22Rv1 (cell line): ENCODE measurements at regions not wholly inside any gene's neighbourhood (a gene's known extent, or its start where the extent isn't known, plus 50 kb on each side); places are given as distances from the start of the nearest gene placed in this dataset.
A peak's percentile ranks its signal among the peaks of the same experiment; 100 is the strongest.

Experiments used
- H3K27ac ChIP-seq: fragments of 450-650 bp; 2 replicates; pipeline ENCODE4 v1.5.1; 2017
- CTCF ChIP-seq: fragments of 450-650 bp; IDR thresholded peaks from 2 replicates; pipeline ENCODE4 v1.5.1; 2017; ENCODE audit warnings: mild to moderate bottlenecking
- ZFX ChIP-seq: fragments of 450-650 bp; IDR thresholded peaks from 2 replicates; pipeline ENCODE4 v1.6.1; 2017; ENCODE audit warnings: antibody characterized with exemption, borderline replicate concordance

- no peak for TF ChIP-seq ZFX
These were observed 811.5 kb upstream of the CHAC2 start for GRCh38 chr2:52956118-52956517.

GRCh38 chr2:52955079-52955478 lies 812.5 kb upstream of the CHAC2 start:
- TF ChIP-seq ZFX (no peak), CTCF (no peak)

More at GRCh38 chr2:52956118-52956517, 811.5 kb upstream of the CHAC2 start:
- H3K27ac ChIP-seq, result no peak overlapping the region

GRCh38 chr2:52940101-52940500 lies 827.5 kb upstream of the CHAC2 start:
- H3K27ac ChIP-seq, result no peak overlapping the region
- no peak for TF ChIP-seq CTCF
- no peak for TF ChIP-seq ZFX

More at GRCh38 chr2:52955079-52955478, 812.5 kb upstream of the CHAC2 start:
- no peak overlapping the region for H3K27ac ChIP-seq

GRCh38 chr2:52939250-52939649 lies 828.4 kb upstream of the CHAC2 start:
- no peak for TF ChIP-seq ZFX
- no peak for TF ChIP-seq CTCF
- H3K27ac ChIP-seq, result no peak overlapping the region

GRCh38 chr2:52936029-52936428 lies 831.6 kb upstream of the CHAC2 start:
- TF ChIP-seq CTCF, result no peak
- TF ChIP-seq ZFX, result no peak
- H3K27ac ChIP-seq, result no peak overlapping the region

GRCh38 chr2:52934920-52935640 lies 832.5 kb upstream of the CHAC2 start:
- TF ChIP-seq ZFX, result no peak
- no peak for TF ChIP-seq CTCF
- H3K27ac ChIP-seq, result peak overlapping the region; percentile 61

GRCh38 chr2:52934323-52934898 lies 833.2 kb upstream of the CHAC2 start:
- peak overlapping the region; percentile 61 for H3K27ac ChIP-seq
- TF ChIP-seq ZFX (no peak), CTCF (no peak)

GRCh38 chr2:52933878-52934277 lies 833.7 kb upstream of the CHAC2 start:
- H3K27ac ChIP-seq, result peak overlapping the region; percentile 61

More at GRCh38 chr2:52933878-52934277, 833.7 kb upstream of the CHAC2 start:
- TF ChIP-seq ZFX, result no peak
- no peak for TF ChIP-seq CTCF
